ENCODE measurements at regions not wholly inside any gene's neighbourhood (a gene's known extent, or its start where the extent isn't known, plus 50 kb on each side); places are given as distances from the start of the nearest gene placed in this dataset.

- no peak for TF ChIP-seq CTCF (conservative IDR thresholded peaks at IDR 0.05)
- TF ChIP-seq EZH2 (IDR thresholded peaks at IDR 0.05; ENCODE audit: low read depth): no peak
Observed at GRCh38 chr12:89236748-89237383, 115.4 kb downstream of the DUSP6 start.
